HepG2 (cell line): ENCODE measurements at regions not wholly inside any gene's neighbourhood (a gene's known extent, or its start where the extent isn't known, plus 50 kb on each side); places are given as distances from the start of the nearest gene placed in this dataset.

Experiments
- CTCF ChIP-seq: sonication (generic); formaldehyde crosslinking; IDR thresholded peaks from 2 replicates; pipeline ENCODE4 v1.5.0; 2020; ENCODE audit warnings: mild to moderate bottlenecking, missing genetic modification reagents, moderate library complexity
- POLR2A ChIP-seq, 2 experiments: IDR thresholded peaks; 2 replicates each; pipeline ENCODE4 v1.6.1; 2011; ENCODE audit warnings: low read depth in 2 of 2, low read length in 2 of 2, mild to moderate bottlenecking in 1 of 2, moderate library complexity in 1 of 2; ENCODE audit not compliant: insufficient read depth in 1 of 2
- ZNF691 ChIP-seq: sonication (generic); formaldehyde crosslinking; IDR thresholded peaks from 2 replicates; pipeline ENCODE4 v1.4.0; 2020; ENCODE audit warnings: missing genetic modification reagents, low read depth, mild to moderate bottlenecking, borderline replicate concordance
- ZNF709 ChIP-seq: sonication (generic); formaldehyde crosslinking; IDR thresholded peaks from 2 replicates; pipeline ENCODE4 v1.5.0; 2020; ENCODE audit warnings: mild to moderate bottlenecking, missing genetic modification reagents

GRCh38 chr4:41458689-41459088, 79.3 kb upstream of the LIMCH1 start:
- no peak for TF ChIP-seq POLR2A (IDR thresholded peaks at IDR 0.05; ENCODE audit: insufficient read depth in 1 of 2, low read depth in 2 of 2, low read length in 2 of 2)
- no peak for TF ChIP-seq CTCF (CRISPR knock-in tag)
- no peak for TF ChIP-seq ZNF709 (CRISPR knock-in tag)
- no peak for TF ChIP-seq ZNF691
